K562 (cell line): ENCODE measurements at regions not wholly inside any gene's neighbourhood (a gene's known extent, or its start where the extent isn't known, plus 50 kb on each side); places are given as distances from the start of the nearest gene placed in this dataset.

Source experiments
- ATAC-seq: fragments of 200-7000 bp; cut with Tn5 transposase; 3 replicates; pipeline ENCODE4 v1.9.1; 2020; ENCODE audit warnings: moderate library complexity
- BruUV-seq: library from RNA; stranded (reverse); fragments of 400-500 nt; replicated peaks from 2 replicates; lab custom pipeline; 2021; lab: Mats Ljungman, UMichigan
- CTCF ChIA-PET: fragments of 300-600 bp; formaldehyde crosslinking; extraction: SDS; loops from one replicate; lab custom pipeline; 2021; ENCODE audit warnings: low intra/inter-chr PET ratio; lab: Yijun Ruan, JAX
- POLR2A ChIA-PET: fragments of 300-600, 350-650 bp; sonication (Branson Sonifier 250); formaldehyde crosslinking; extraction: SDS; loops from one replicate; lab custom pipeline; 2021; ENCODE audit warnings: antibody characterized with exemption, inconsistent platforms; lab: Yijun Ruan, JAX
- DNase-seq, 4 experiments: peaks; one replicate each; pipeline versions ENCODE4 v3.0.0 to v3.0.0-alpha.2; 2011 to 2018; ENCODE audit warnings: low spot score in 3 of 4, mixed read lengths in 3 of 4; ENCODE audit errors: extremely low read depth in 1 of 4
- FAIRE-seq: peaks from 2 replicates; lab custom pipeline; 2011; peaks lifted over from hg19 to GRCh38; lab: Jason Lieb, UNC
- H2AFZ ChIP-seq: 2 replicates; pipeline ENCODE4 v1.6.0; 2011; ENCODE audit warnings: low read depth, low read length, control low read depth, inconsistent platforms
- H3K27ac ChIP-seq: fragments of 200-600 bp; 3 replicates; pipeline ENCODE4 v1.8.0; 2011; ENCODE audit warnings: low read depth, mild to moderate bottlenecking, control low read depth, inconsistent platforms, low read length, moderate library complexity, mixed read lengths; ENCODE audit errors: extremely low read depth
- H3K27me3 ChIP-seq, 2 experiments: fragments of 300-600 bp in 1 of 2; 2 replicates in 1 of 2; 3 replicates in 1 of 2; pipeline versions ENCODE4 v1.6.0 to v1.8.0; 2011; ENCODE audit warnings: inconsistent platforms in 2 of 2, low read length in 2 of 2, mild to moderate bottlenecking in 1 of 2, mixed read lengths in 1 of 2, moderate library complexity in 1 of 2; ENCODE audit not compliant: control insufficient read depth in 2 of 2, insufficient read depth in 2 of 2
- H3K36me3 ChIP-seq: fragments of 300-600 bp; 3 replicates; pipeline ENCODE4 v1.8.0; 2011; ENCODE audit warnings: mild to moderate bottlenecking, low read length, inconsistent platforms; ENCODE audit not compliant: control insufficient read depth, insufficient read depth
- H3K4me1 ChIP-seq, 2 experiments: fragments of 200-600 bp in 1 of 2; replicated peaks in 1 of 2; 2 replicates in 1 of 2; 3 replicates in 1 of 2; pipeline versions ENCODE4 v1.5.1 to v1.8.0; 2011; ENCODE audit warnings: inconsistent platforms in 2 of 2, low read length in 2 of 2, mild to moderate bottlenecking in 1 of 2, mixed read lengths in 1 of 2, moderate library complexity in 1 of 2; ENCODE audit not compliant: control insufficient read depth in 2 of 2, insufficient read depth in 2 of 2
- H3K4me2 ChIP-seq: 2 replicates; pipeline ENCODE4 v1.6.1; 2011; ENCODE audit warnings: low read length, control low read depth, inconsistent platforms, mixed read lengths; ENCODE audit not compliant: insufficient read depth
- H3K4me3 ChIP-seq: fragments of 200-600 bp; sonication (generic), shearing (Covaris generic); 2 replicates; pipeline ENCODE4 v1.5.1; 2016; ENCODE audit warnings: control low read depth, inconsistent platforms
- H3K79me2 ChIP-seq: fragments of 200-600 bp; 3 replicates; pipeline ENCODE4 v1.8.0; 2011; ENCODE audit warnings: low read length, inconsistent platforms; ENCODE audit not compliant: control insufficient read depth, insufficient read depth
- H3K9ac ChIP-seq, 2 experiments: 2 replicates each; pipeline versions ENCODE4 v1.6.0 to v1.6.1; 2011; ENCODE audit warnings: low read depth in 2 of 2, low read length in 2 of 2, control low read depth in 1 of 2, inconsistent platforms in 1 of 2, mild to moderate bottlenecking in 1 of 2, mixed read lengths in 1 of 2; ENCODE audit not compliant: insufficient read depth in 1 of 2
- H3K9me1 ChIP-seq: one replicate; pipeline ENCODE4 v1.6.0; 2011; ENCODE audit warnings: inconsistent platforms, mild to moderate bottlenecking, low read length, moderate library complexity; ENCODE audit not compliant: control insufficient read depth, insufficient read depth
- H3K9me3 ChIP-seq: replicated peaks from 2 replicates; pipeline ENCODE4 v1.5.1; 2011; ENCODE audit warnings: low read depth, low read length, inconsistent platforms; ENCODE audit not compliant: control insufficient read depth, insufficient read depth
- H4K20me1 ChIP-seq: replicated peaks from 2 replicates; pipeline ENCODE4 v1.6.1; 2011; ENCODE audit warnings: low read length, inconsistent platforms, mixed read lengths; ENCODE audit not compliant: control insufficient read depth, insufficient read depth
- ARID3A ChIP-seq: IDR thresholded peaks from 2 replicates; pipeline ENCODE4 v1.6.1; 2012; ENCODE audit warnings: low read depth, low read length, improper control_type of control experiment, borderline replicate concordance
- CBFA2T3 ChIP-seq: fragments of 450-650 bp; IDR thresholded peaks from 2 replicates; pipeline ENCODE4 v1.6.1; 2017
- CBX8 ChIP-seq: fragments of 200-600 bp; sonication (generic); IDR thresholded peaks from 2 replicates; pipeline ENCODE4 v1.6.1; 2012; ENCODE audit warnings: borderline replicate concordance, mixed run types, low read depth, mild to moderate bottlenecking, moderate library complexity, mixed read lengths, low read length, control low read depth, inconsistent platforms; ENCODE audit not compliant: poor library complexity, severe bottlenecking; ENCODE audit errors: extremely low read depth
- ERF ChIP-seq: fragments of 450-650 bp; formaldehyde crosslinking; IDR thresholded peaks from 2 replicates; pipeline ENCODE4 v1.4.0; 2020; ENCODE audit warnings: mild to moderate bottlenecking, mixed read lengths
- NFXL1 ChIP-seq: fragments of 450-650 bp; formaldehyde crosslinking; IDR thresholded peaks from 2 replicates; pipeline ENCODE4 v1.4.0; 2021; ENCODE audit warnings: mild to moderate bottlenecking
- PKNOX1 ChIP-seq: fragments of 450-650 bp; IDR thresholded peaks from 2 replicates; pipeline ENCODE4 v1.6.1; 2016
- RNF2 ChIP-seq: sonication (generic); IDR thresholded peaks from 2 replicates; pipeline ENCODE4 v1.6.1; 2016
- SRF ChIP-seq, 2 experiments: fragments of 250-450, 450-650 bp in 1 of 2; sonication (Bioruptor Pico) in 1 of 2; sonication (generic) in 1 of 2; formaldehyde crosslinking; IDR thresholded peaks; 2 replicates each; pipeline versions ENCODE4 v1.5.0 to v1.5.1; 2020 to 2022; ENCODE audit warnings: mild to moderate bottlenecking in 1 of 2, missing genetic modification reagents in 1 of 2
- ZBTB33 ChIP-seq: sonication (generic); formaldehyde crosslinking; IDR thresholded peaks from 2 replicates; pipeline ENCODE4 v1.8.1; 2023; ENCODE audit warnings: mild to moderate bottlenecking, missing genetic modification reagents
- ZFP36 ChIP-seq: fragments of 150-350 bp; IDR thresholded peaks from 2 replicates; pipeline ENCODE4 v1.6.1; 2018; ENCODE audit warnings: low read length, low read depth; ENCODE audit not compliant: partially characterized antibody
- ZNF518B ChIP-seq: fragments of 250-450 bp; sonication (Bioruptor Pico); IDR thresholded peaks from 2 replicates; pipeline ENCODE4 v1.5.0; 2021; ENCODE audit warnings: mild to moderate bottlenecking, moderate library complexity
- ZNF780A ChIP-seq: fragments of 250-450 bp; sonication (Bioruptor Pico); IDR thresholded peaks from 2 replicates; pipeline ENCODE4 v1.5.0; 2021; ENCODE audit warnings: mild to moderate bottlenecking
- WGBS: fragments of 100-300 bp; shearing (Covaris generic); methylation state at CpG from one replicate; pipeline ENCODE4 v1.1.6; 2016; ENCODE audit warnings: low coverage, mixed read lengths; ENCODE audit not compliant: insufficient coverage; ENCODE audit errors: missing lambda C conversion rate; 5-methylcytosine and 5-hydroxymethylcytosine counted together
- in situ Hi-C: fragments of 300-500 bp; cut with MboI; formaldehyde crosslinking; loops from 4 replicates; pipeline ENCODE4 v1.15.0; 2018; ENCODE audit warnings: inconsistent platforms, mixed read lengths
- intact Hi-C: fragments of 100-400 bp; cut with micrococcal nuclease; formaldehyde crosslinking; loops from 2 replicates; pipeline ENCODE4 v1.14.2; 2022
- TF ChIP-seq, protein P1 (sequence below): fragments of 450-650 bp; formaldehyde crosslinking; conservative IDR thresholded peaks from 2 replicates; pipeline ENCODE4 v1.4.0; 2022; ENCODE audit warnings: mild to moderate bottlenecking, missing genetic modification characterization

GRCh38 chr16:87176735-87177134, 140.5 kb downstream of the C16orf95 start:
- no peak for DNase-seq
- 5% methylated on average over 7 of the region's 7 CpGs for WGBS
- peak overlapping the region in 1 of 2 experiments; percentile 20; a peak in 1 of 4 replicates for H3K9ac ChIP-seq
- peaks cover 20 to 64% of the 10 kb centered on the region in 2 experiments; a peak in 4 of 5 replicates for H3K27me3 ChIP-seq
- no peaks in the 10 kb centered on the region for H3K79me2 ChIP-seq
- BruUV-seq: no TSS peak
- H4K20me1 ChIP-seq: peaks cover 15% of the 10 kb centered on the region
- intact Hi-C loops (no loop called here), in situ Hi-C loops (no loop called here)
- no peaks in the 10 kb centered on the region for H3K36me3 ChIP-seq
- no peaks in the 10 kb centered on the region; the same call in 1 of the 2 replicates for H3K9me3 ChIP-seq
- no peak overlapping the region for H3K27ac ChIP-seq
- FAIRE-seq: no peak
- no peak overlapping the region for H2AFZ ChIP-seq
- no peak overlapping the region for H3K4me3 ChIP-seq
- ChIA-PET POLR2A (interaction anchor here (0.6 kb wide), 1 partner anchor 27 kb away, joined by 4 read pairs; no protein-coding TSS in a partner anchor), CTCF (no interaction called here)
- H3K9me1 ChIP-seq: no peaks in the 10 kb centered on the region
- no peak for ATAC-seq
- H3K4me2 ChIP-seq: no peak overlapping the region
- peaks cover 0 to 3% of the 10 kb centered on the region in 2 experiments; a peak in 3 of 5 replicates for H3K4me1 ChIP-seq
- no peak for TF ChIP-seq CBFA2T3
- TF ChIP-seq ZNF780A: no peak
- TF ChIP-seq, protein P1, sequence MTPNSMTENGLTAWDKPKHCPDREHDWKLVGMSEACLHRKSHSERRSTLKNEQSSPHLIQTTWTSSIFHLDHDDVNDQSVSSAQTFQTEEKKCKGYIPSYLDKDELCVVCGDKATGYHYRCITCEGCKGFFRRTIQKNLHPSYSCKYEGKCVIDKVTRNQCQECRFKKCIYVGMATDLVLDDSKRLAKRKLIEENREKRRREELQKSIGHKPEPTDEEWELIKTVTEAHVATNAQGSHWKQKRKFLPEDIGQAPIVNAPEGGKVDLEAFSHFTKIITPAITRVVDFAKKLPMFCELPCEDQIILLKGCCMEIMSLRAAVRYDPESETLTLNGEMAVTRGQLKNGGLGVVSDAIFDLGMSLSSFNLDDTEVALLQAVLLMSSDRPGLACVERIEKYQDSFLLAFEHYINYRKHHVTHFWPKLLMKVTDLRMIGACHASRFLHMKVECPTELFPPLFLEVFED (CRISPR knock-in tag): no peak
- no peak for TF ChIP-seq ERF
- TF ChIP-seq PKNOX1: no peak
- no peak for TF ChIP-seq RNF2
- no peak for TF ChIP-seq ARID3A
- no peak for TF ChIP-seq ZNF518B (CRISPR knock-in tag)
- TF ChIP-seq NFXL1 (CRISPR knock-in tag): no peak
- TF ChIP-seq CBX8: no peak
- no peak for TF ChIP-seq SRF (CRISPR knock-in tag; IDR thresholded peaks at IDR 0.05)
- no peak for TF ChIP-seq ZBTB33 (CRISPR knock-in tag)
- no peak for TF ChIP-seq ZFP36
